ENCODE measurements at regions not wholly inside any gene's neighbourhood (a gene's known extent, or its start where the extent isn't known, plus 50 kb on each side); places are given as distances from the start of the nearest gene placed in this dataset.

- no peak for TF ChIP-seq CTCF (IDR thresholded peaks at IDR 0.05 in 8 of 11, conservative IDR thresholded peaks at IDR 0.05 in 3 of 11)
- no peak for TF ChIP-seq POLR2A (IDR thresholded peaks at IDR 0.05)
- TF ChIP-seq POLR2AphosphoS5 (IDR thresholded peaks at IDR 0.05): no peak
These were observed 267.8 kb upstream of the FMN2 start for GRCh38 chr1:239823852-239824251.
